GM23338 (cell line): ENCODE measurements at regions not wholly inside any gene's neighbourhood (a gene's known extent, or its start where the extent isn't known, plus 50 kb on each side); places are given as distances from the start of the nearest gene placed in this dataset.

ENCODE experiments used
- ATAC-seq: fragments of 200-7000 bp; cut with Tn5 transposase; 3 replicates; pipeline ENCODE4 v1.9.1; 2020
- DNase-seq: peaks from one replicate; pipeline ENCODE4 v3.0.0-alpha.2; 2015; ENCODE audit warnings: low spot score
- H2AFZ ChIP-seq: fragments of 200-600 bp; sonication (generic); 2 replicates; pipeline ENCODE4 v1.8.0; 2016; ENCODE audit warnings: antibody characterized with exemption, mild to moderate bottlenecking, moderate library complexity
- H3F3A ChIP-seq: fragments of 200-600 bp; sonication (generic); replicated peaks from 2 replicates; pipeline ENCODE4 v1.8.0; 2017; ENCODE audit warnings: antibody characterized with exemption, mixed run types, low read depth
- H3K27ac ChIP-seq: fragments of 200-600 bp; sonication (generic); 2 replicates; pipeline ENCODE4 v1.6.1; 2016; ENCODE audit warnings: low read depth
- H3K27me3 ChIP-seq: fragments of 200-600 bp; sonication (generic); 2 replicates; pipeline ENCODE4 v1.8.0; 2016; ENCODE audit warnings: mild to moderate bottlenecking, mixed run types, moderate library complexity; ENCODE audit not compliant: insufficient read depth
- H3K36me3 ChIP-seq: fragments of 200-600 bp; sonication (generic); 2 replicates; pipeline ENCODE4 v1.8.0; 2016; ENCODE audit warnings: mild to moderate bottlenecking; ENCODE audit not compliant: insufficient read depth
- H3K4me1 ChIP-seq: fragments of 200-600 bp; sonication (generic); 2 replicates; pipeline ENCODE4 v1.8.0; 2016; ENCODE audit warnings: mild to moderate bottlenecking, moderate library complexity; ENCODE audit not compliant: insufficient read depth
- H3K4me2 ChIP-seq: fragments of 200-600 bp; sonication (generic); 2 replicates; pipeline ENCODE4 v1.7.1; 2017; ENCODE audit warnings: mixed run types
- H3K4me3 ChIP-seq: fragments of 200-600 bp; sonication (generic); 2 replicates; pipeline ENCODE4 v1.6.1; 2016; ENCODE audit warnings: mixed run types
- H3K79me2 ChIP-seq: fragments of 200-600 bp; sonication (generic); replicated peaks from 2 replicates; pipeline ENCODE4 v1.8.0; 2017; ENCODE audit warnings: mild to moderate bottlenecking; ENCODE audit not compliant: insufficient read depth
- H3K9me2 ChIP-seq: fragments of 200-600 bp; sonication (generic); 2 replicates; pipeline ENCODE4 v1.8.0; 2017; ENCODE audit not compliant: insufficient read depth
- H4K20me1 ChIP-seq: fragments of 200-600 bp; sonication (generic); replicated peaks from 2 replicates; pipeline ENCODE4 v1.8.0; 2017; ENCODE audit warnings: mild to moderate bottlenecking; ENCODE audit not compliant: insufficient read depth
- H3K27ac Mint-ChIP-seq: 2 replicates; pipeline ENCODE4 v1.8.0; 2020; ENCODE audit warnings: inconsistent platforms, mild to moderate bottlenecking, moderate library complexity, mixed read lengths
- H3K27me3 Mint-ChIP-seq: 3 replicates; pipeline ENCODE4 v1.8.0; 2022; ENCODE audit warnings: low read depth, mild to moderate bottlenecking, moderate library complexity, mixed read lengths, inconsistent platforms; ENCODE audit not compliant: insufficient read depth, poor library complexity
- H3K36me3 Mint-ChIP-seq: 3 replicates; pipeline ENCODE4 v1.8.0; 2021; ENCODE audit warnings: low read depth, mild to moderate bottlenecking, inconsistent platforms, moderate library complexity, mixed read lengths
- H3K4me1 Mint-ChIP-seq: 3 replicates; pipeline ENCODE4 v1.8.0; 2020; ENCODE audit warnings: mild to moderate bottlenecking, inconsistent platforms, mixed read lengths
- H3K4me3 Mint-ChIP-seq: 3 replicates; pipeline ENCODE4 v1.8.0; 2021; ENCODE audit warnings: moderate library complexity, mild to moderate bottlenecking, inconsistent platforms, mixed read lengths
- H3K9me3 Mint-ChIP-seq: 3 replicates; pipeline ENCODE4 v1.8.0; 2020; ENCODE audit warnings: moderate library complexity, mild to moderate bottlenecking, inconsistent platforms, mixed read lengths
- CREB1 ChIP-seq: fragments of 250-450 bp; sonication (Bioruptor Pico); IDR thresholded peaks from 2 replicates; pipeline ENCODE4 v1.5.0; 2020; ENCODE audit warnings: low read depth, mild to moderate bottlenecking, moderate library complexity
- ETS1 ChIP-seq: IDR thresholded peaks from 2 replicates; pipeline ENCODE4 v1.6.1; 2016; ENCODE audit warnings: antibody characterized with exemption
- EZH2 ChIP-seq: fragments of 200-600 bp; sonication (generic); IDR thresholded peaks from one replicate; pipeline ENCODE4 v1.8.0; 2017; ENCODE audit warnings: antibody characterized with exemption, mild to moderate bottlenecking, low read depth; ENCODE audit not compliant: unreplicated experiment
- EZH2phosphoT487 ChIP-seq: fragments of 200-600 bp; sonication (generic); IDR thresholded peaks from one replicate; pipeline ENCODE4 v1.8.1; 2018; ENCODE audit warnings: antibody characterized with exemption; ENCODE audit not compliant: unreplicated experiment
- JUNB ChIP-seq: IDR thresholded peaks from one replicate; pipeline ENCODE4 v1.6.1; 2016; ENCODE audit warnings: antibody characterized with exemption; ENCODE audit not compliant: unreplicated experiment
- NANOG ChIP-seq: IDR thresholded peaks from 2 replicates; pipeline ENCODE4 v1.6.1; 2016; ENCODE audit warnings: antibody characterized with exemption, borderline replicate concordance
- POLR2AphosphoS5 ChIP-seq: IDR thresholded peaks from 2 replicates; pipeline ENCODE4 v1.6.1; 2016; ENCODE audit warnings: antibody characterized with exemption, low read depth
- STAT1 ChIP-seq: IDR thresholded peaks from one replicate; pipeline ENCODE4 v1.6.1; 2016; ENCODE audit warnings: antibody characterized with exemption; ENCODE audit not compliant: unreplicated experiment
- ZNF114 ChIP-seq: fragments of 250-450 bp; sonication (Bioruptor Pico); IDR thresholded peaks from 2 replicates; pipeline ENCODE4 v1.5.0; 2020; ENCODE audit warnings: mild to moderate bottlenecking, moderate library complexity
- ZNF331 ChIP-seq: fragments of 250-450 bp; sonication (Bioruptor Pico); IDR thresholded peaks from 2 replicates; pipeline ENCODE4 v1.5.0; 2020; ENCODE audit warnings: low read depth, mild to moderate bottlenecking, moderate library complexity
- TF ChIP-seq, protein P1 (sequence below): IDR thresholded peaks from one replicate; pipeline ENCODE4 v1.6.1; 2018; ENCODE audit warnings: antibody characterized with exemption; ENCODE audit not compliant: unreplicated experiment
- TF ChIP-seq, protein P2 (sequence below), 2 experiments: fragments of 200-600 bp in 1 of 2; sonication (generic) in 1 of 2; conservative IDR thresholded peaks; 2 replicates each; pipeline versions ENCODE4 v1.5.1 to v1.6.1; 2016 to 2017; ENCODE audit warnings: antibody characterized with exemption in 2 of 2, low read depth in 2 of 2, mild to moderate bottlenecking in 2 of 2, moderate library complexity in 1 of 2
- TF ChIP-seq, protein P3 (sequence below): fragments of 250-450 bp; sonication (Bioruptor Pico); IDR thresholded peaks from 2 replicates; pipeline ENCODE4 v1.5.0; 2020; ENCODE audit warnings: mild to moderate bottlenecking, moderate library complexity

- TF ChIP-seq POLR2AphosphoS5, result no peak
- TF ChIP-seq CREB1, result no peak
- TF ChIP-seq, protein P1, sequence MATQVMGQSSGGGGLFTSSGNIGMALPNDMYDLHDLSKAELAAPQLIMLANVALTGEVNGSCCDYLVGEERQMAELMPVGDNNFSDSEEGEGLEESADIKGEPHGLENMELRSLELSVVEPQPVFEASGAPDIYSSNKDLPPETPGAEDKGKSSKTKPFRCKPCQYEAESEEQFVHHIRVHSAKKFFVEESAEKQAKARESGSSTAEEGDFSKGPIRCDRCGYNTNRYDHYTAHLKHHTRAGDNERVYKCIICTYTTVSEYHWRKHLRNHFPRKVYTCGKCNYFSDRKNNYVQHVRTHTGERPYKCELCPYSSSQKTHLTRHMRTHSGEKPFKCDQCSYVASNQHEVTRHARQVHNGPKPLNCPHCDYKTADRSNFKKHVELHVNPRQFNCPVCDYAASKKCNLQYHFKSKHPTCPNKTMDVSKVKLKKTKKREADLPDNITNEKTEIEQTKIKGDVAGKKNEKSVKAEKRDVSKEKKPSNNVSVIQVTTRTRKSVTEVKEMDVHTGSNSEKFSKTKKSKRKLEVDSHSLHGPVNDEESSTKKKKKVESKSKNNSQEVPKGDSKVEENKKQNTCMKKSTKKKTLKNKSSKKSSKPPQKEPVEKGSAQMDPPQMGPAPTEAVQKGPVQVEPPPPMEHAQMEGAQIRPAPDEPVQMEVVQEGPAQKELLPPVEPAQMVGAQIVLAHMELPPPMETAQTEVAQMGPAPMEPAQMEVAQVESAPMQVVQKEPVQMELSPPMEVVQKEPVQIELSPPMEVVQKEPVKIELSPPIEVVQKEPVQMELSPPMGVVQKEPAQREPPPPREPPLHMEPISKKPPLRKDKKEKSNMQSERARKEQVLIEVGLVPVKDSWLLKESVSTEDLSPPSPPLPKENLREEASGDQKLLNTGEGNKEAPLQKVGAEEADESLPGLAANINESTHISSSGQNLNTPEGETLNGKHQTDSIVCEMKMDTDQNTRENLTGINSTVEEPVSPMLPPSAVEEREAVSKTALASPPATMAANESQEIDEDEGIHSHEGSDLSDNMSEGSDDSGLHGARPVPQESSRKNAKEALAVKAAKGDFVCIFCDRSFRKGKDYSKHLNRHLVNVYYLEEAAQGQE, result no peak
- no peak for TF ChIP-seq JUNB
- TF ChIP-seq ZNF331, result no peak
- no peak for TF ChIP-seq STAT1
- TF ChIP-seq EZH2phosphoT487, result no peak
- TF ChIP-seq NANOG, result no peak
- no peak for TF ChIP-seq ZNF114
- TF ChIP-seq, protein P2, sequence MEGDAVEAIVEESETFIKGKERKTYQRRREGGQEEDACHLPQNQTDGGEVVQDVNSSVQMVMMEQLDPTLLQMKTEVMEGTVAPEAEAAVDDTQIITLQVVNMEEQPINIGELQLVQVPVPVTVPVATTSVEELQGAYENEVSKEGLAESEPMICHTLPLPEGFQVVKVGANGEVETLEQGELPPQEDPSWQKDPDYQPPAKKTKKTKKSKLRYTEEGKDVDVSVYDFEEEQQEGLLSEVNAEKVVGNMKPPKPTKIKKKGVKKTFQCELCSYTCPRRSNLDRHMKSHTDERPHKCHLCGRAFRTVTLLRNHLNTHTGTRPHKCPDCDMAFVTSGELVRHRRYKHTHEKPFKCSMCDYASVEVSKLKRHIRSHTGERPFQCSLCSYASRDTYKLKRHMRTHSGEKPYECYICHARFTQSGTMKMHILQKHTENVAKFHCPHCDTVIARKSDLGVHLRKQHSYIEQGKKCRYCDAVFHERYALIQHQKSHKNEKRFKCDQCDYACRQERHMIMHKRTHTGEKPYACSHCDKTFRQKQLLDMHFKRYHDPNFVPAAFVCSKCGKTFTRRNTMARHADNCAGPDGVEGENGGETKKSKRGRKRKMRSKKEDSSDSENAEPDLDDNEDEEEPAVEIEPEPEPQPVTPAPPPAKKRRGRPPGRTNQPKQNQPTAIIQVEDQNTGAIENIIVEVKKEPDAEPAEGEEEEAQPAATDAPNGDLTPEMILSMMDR (conservative IDR thresholded peaks at IDR 0.05; ENCODE audit: low read depth in 2 of 2), result no peak
- TF ChIP-seq, protein P3, sequence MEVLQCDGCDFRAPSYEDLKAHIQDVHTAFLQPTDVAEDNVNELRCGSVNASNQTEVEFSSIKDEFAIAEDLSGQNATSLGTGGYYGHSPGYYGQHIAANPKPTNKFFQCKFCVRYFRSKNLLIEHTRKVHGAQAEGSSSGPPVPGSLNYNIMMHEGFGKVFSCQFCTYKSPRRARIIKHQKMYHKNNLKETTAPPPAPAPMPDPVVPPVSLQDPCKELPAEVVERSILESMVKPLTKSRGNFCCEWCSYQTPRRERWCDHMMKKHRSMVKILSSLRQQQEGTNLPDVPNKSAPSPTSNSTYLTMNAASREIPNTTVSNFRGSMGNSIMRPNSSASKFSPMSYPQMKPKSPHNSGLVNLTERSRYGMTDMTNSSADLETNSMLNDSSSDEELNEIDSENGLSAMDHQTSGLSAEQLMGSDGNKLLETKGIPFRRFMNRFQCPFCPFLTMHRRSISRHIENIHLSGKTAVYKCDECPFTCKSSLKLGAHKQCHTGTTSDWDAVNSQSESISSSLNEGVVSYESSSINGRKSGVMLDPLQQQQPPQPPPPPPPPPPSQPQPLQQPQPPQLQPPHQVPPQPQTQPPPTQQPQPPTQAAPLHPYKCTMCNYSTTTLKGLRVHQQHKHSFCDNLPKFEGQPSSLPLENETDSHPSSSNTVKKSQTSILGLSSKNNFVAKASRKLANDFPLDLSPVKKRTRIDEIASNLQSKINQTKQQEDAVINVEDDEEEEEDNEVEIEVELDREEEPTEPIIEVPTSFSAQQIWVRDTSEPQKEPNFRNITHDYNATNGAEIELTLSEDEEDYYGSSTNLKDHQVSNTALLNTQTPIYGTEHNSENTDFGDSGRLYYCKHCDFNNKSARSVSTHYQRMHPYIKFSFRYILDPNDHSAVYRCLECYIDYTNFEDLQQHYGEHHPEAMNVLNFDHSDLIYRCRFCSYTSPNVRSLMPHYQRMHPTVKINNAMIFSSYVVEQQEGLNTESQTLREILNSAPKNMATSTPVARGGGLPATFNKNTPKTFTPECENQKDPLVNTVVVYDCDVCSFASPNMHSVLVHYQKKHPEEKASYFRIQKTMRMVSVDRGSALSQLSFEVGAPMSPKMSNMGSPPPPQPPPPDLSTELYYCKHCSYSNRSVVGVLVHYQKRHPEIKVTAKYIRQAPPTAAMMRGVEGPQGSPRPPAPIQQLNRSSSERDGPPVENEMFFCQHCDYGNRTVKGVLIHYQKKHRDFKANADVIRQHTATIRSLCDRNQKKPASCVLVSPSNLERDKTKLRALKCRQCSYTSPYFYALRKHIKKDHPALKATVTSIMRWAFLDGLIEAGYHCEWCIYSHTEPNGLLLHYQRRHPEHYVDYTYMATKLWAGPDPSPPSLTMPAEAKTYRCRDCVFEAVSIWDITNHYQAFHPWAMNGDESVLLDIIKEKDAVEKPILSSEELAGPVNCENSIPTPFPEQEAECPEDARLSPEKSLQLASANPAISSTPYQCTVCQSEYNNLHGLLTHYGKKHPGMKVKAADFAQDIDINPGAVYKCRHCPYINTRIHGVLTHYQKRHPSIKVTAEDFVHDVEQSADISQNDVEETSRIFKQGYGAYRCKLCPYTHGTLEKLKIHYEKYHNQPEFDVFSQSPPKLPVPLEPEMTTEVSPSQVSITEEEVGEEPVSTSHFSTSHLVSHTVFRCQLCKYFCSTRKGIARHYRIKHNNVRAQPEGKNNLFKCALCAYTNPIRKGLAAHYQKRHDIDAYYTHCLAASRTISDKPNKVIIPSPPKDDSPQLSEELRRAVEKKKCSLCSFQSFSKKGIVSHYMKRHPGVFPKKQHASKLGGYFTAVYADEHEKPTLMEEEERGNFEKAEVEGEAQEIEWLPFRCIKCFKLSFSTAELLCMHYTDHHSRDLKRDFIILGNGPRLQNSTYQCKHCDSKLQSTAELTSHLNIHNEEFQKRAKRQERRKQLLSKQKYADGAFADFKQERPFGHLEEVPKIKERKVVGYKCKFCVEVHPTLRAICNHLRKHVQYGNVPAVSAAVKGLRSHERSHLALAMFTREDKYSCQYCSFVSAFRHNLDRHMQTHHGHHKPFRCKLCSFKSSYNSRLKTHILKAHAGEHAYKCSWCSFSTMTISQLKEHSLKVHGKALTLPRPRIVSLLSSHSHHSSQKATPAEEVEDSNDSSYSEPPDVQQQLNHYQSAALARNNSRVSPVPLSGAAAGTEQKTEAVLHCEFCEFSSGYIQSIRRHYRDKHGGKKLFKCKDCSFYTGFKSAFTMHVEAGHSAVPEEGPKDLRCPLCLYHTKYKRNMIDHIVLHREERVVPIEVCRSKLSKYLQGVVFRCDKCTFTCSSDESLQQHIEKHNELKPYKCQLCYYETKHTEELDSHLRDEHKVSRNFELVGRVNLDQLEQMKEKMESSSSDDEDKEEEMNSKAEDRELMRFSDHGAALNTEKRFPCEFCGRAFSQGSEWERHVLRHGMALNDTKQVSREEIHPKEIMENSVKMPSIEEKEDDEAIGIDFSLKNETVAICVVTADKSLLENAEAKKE (CRISPR knock-in tag), result no peak
- no peak for TF ChIP-seq EZH2
- no peak for TF ChIP-seq ETS1
Measured at GRCh38 chr2:7182525-7182924, 265.3 kb downstream of the RNF144A start.

More at GRCh38 chr2:7182525-7182924, 265.3 kb downstream of the RNF144A start:
- Histone ChIP-seq H2AFZ (no peak overlapping the region), H3K27me3 (no peaks in the 10 kb centered on the region), H3K79me2 (no peaks in the 10 kb centered on the region), H4K20me1 (no peaks in the 10 kb centered on the region), H3K4me3 (no peak overlapping the region), H3K9me2 (no peaks in the 10 kb centered on the region), H3K36me3 (no peaks in the 10 kb centered on the region), H3K4me1 (no peaks in the 10 kb centered on the region), H3K27ac (no peak overlapping the region), H3F3A (no peaks in the 10 kb centered on the region), H3K4me2 (no peak overlapping the region)
- ATAC-seq, result no peak
- DNase-seq, result no peak
- Mint-ChIP-seq H3K27ac (no peak overlapping the region), H3K4me1 (peaks cover 7% of the 10 kb centered on the region), H3K9me3 (peaks cover 5% of the 10 kb centered on the region; the same call in 2 of the 3 replicates), H3K36me3 (no peaks in the 10 kb centered on the region), H3K27me3 (peaks cover 1% of the 10 kb centered on the region), H3K4me3 (no peak overlapping the region)
